HEK293 (cell line): ENCODE measurements at regions not wholly inside any gene's neighbourhood (a gene's known extent, or its start where the extent isn't known, plus 50 kb on each side); places are given as distances from the start of the nearest gene placed in this dataset.

ENCODE experiments used
- BCL11A ChIP-seq: fragments of 450-650 bp; formaldehyde crosslinking; IDR thresholded peaks from 2 replicates; pipeline ENCODE4 v1.5.1; 2016; ENCODE audit warnings: low read depth, missing biosample characterization, missing genetic modification characterization
- CTCF ChIP-seq: fragments of 450-650 bp; formaldehyde crosslinking; IDR thresholded peaks from 2 replicates; pipeline ENCODE4 v1.5.1; 2016; ENCODE audit warnings: missing biosample characterization, missing genetic modification characterization
- GFI1B ChIP-seq: fragments of 450-650 bp; formaldehyde crosslinking; IDR thresholded peaks from 2 replicates; pipeline ENCODE4 v1.5.1; 2016; ENCODE audit warnings: missing biosample characterization, missing genetic modification characterization
- KLF7 ChIP-seq: fragments of 450-650 bp; formaldehyde crosslinking; IDR thresholded peaks from 2 replicates; pipeline ENCODE4 v1.5.1; 2016; ENCODE audit warnings: missing biosample characterization, missing genetic modification characterization, borderline replicate concordance
- PBX3 ChIP-seq: sonication (generic); formaldehyde crosslinking; IDR thresholded peaks from 2 replicates; pipeline ENCODE4 v1.8.1; 2022; ENCODE audit warnings: mild to moderate bottlenecking, moderate library complexity, missing genetic modification reagents
- ZBTB26 ChIP-seq: fragments of 450-650 bp; formaldehyde crosslinking; optimal IDR thresholded peaks from 2 replicates; pipeline ENCODE3; 2016; ENCODE audit warnings: missing biosample characterization, mild to moderate bottlenecking, missing genetic modification characterization
- ZNF121 ChIP-seq: fragments of 450-650 bp; formaldehyde crosslinking; IDR thresholded peaks from 2 replicates; pipeline ENCODE4 v1.5.1; 2016; ENCODE audit warnings: missing biosample characterization, missing genetic modification characterization
- ZNF24 ChIP-seq: fragments of 450-650 bp; formaldehyde crosslinking; IDR thresholded peaks from 2 replicates; pipeline ENCODE4 v1.5.1; 2016; ENCODE audit warnings: missing biosample characterization, missing genetic modification characterization
- ZNF423 ChIP-seq: fragments of 450-650 bp; formaldehyde crosslinking; IDR thresholded peaks from 2 replicates; pipeline ENCODE4 v1.5.1; 2016; ENCODE audit warnings: missing biosample characterization, missing genetic modification characterization
- ZNF560 ChIP-seq: fragments of 450-650 bp; formaldehyde crosslinking; IDR thresholded peaks from 2 replicates; pipeline ENCODE4 v1.5.1; 2017; ENCODE audit warnings: missing biosample characterization, missing genetic modification characterization, borderline replicate concordance
- TF ChIP-seq, protein P1 (sequence below): fragments of 450-650 bp; formaldehyde crosslinking; IDR thresholded peaks from 2 replicates; pipeline ENCODE4 v1.5.1; 2017; ENCODE audit warnings: missing biosample characterization, missing genetic modification characterization
- TF ChIP-seq, protein P2 (sequence below): fragments of 450-650 bp; formaldehyde crosslinking; IDR thresholded peaks from 2 replicates; pipeline ENCODE4 v1.5.1; 2017; ENCODE audit warnings: missing biosample characterization, missing genetic modification characterization
- TF ChIP-seq, protein P3 (sequence below): fragments of 450-650 bp; formaldehyde crosslinking; IDR thresholded peaks from 2 replicates; pipeline ENCODE4 v1.5.1; 2016; ENCODE audit warnings: missing biosample characterization, missing genetic modification characterization

DNA sequence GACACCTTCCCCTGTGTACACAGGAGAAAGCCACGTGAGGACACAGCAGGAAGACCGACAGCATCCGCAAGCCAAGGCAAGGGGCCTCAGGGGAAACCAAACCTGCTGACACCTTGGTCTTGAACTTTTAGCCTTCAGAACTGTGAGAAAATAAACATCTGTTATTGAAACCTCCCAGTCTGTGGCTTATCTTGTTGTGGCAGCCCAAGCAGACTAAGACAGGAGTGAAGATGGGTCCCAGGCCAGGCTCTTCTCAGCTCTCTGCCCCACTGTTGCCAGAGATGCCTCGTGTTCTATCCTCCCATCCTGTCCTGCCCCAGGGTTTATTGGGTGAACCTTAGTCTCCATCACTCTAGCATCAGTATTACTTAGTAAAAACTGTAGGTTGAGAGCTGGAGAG is 236.3 kb downstream of the MATN1 start:
- no peak for TF ChIP-seq ZNF24
- no peak for TF ChIP-seq CTCF (tag by site-specific recombination)
- TF ChIP-seq PBX3 (CRISPR knock-in tag) = no peak
- no peak for TF ChIP-seq KLF7 (tag by site-specific recombination)
- TF ChIP-seq GFI1B (tag by site-specific recombination) = no peak
- TF ChIP-seq BCL11A (tag by site-specific recombination) = no peak
- TF ChIP-seq, protein P1, sequence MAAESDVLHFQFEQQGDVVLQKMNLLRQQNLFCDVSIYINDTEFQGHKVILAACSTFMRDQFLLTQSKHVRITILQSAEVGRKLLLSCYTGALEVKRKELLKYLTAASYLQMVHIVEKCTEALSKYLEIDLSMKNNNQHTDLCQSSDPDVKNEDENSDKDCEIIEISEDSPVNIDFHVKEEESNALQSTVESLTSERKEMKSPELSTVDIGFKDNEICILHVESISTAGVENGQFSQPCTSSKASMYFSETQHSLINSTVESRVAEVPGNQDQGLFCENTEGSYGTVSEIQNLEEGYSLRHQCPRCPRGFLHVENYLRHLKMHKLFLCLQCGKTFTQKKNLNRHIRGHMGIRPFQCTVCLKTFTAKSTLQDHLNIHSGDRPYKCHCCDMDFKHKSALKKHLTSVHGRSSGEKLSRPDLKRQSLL = no peak
- TF ChIP-seq ZBTB26 (tag by site-specific recombination) = no peak
- TF ChIP-seq, protein P2, sequence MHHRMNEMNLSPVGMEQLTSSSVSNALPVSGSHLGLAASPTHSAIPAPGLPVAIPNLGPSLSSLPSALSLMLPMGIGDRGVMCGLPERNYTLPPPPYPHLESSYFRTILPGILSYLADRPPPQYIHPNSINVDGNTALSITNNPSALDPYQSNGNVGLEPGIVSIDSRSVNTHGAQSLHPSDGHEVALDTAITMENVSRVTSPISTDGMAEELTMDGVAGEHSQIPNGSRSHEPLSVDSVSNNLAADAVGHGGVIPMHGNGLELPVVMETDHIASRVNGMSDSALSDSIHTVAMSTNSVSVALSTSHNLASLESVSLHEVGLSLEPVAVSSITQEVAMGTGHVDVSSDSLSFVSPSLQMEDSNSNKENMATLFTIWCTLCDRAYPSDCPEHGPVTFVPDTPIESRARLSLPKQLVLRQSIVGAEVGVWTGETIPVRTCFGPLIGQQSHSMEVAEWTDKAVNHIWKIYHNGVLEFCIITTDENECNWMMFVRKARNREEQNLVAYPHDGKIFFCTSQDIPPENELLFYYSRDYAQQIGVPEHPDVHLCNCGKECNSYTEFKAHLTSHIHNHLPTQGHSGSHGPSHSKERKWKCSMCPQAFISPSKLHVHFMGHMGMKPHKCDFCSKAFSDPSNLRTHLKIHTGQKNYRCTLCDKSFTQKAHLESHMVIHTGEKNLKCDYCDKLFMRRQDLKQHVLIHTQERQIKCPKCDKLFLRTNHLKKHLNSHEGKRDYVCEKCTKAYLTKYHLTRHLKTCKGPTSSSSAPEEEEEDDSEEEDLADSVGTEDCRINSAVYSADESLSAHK (tag by site-specific recombination) = no peak
- TF ChIP-seq, protein P3, sequence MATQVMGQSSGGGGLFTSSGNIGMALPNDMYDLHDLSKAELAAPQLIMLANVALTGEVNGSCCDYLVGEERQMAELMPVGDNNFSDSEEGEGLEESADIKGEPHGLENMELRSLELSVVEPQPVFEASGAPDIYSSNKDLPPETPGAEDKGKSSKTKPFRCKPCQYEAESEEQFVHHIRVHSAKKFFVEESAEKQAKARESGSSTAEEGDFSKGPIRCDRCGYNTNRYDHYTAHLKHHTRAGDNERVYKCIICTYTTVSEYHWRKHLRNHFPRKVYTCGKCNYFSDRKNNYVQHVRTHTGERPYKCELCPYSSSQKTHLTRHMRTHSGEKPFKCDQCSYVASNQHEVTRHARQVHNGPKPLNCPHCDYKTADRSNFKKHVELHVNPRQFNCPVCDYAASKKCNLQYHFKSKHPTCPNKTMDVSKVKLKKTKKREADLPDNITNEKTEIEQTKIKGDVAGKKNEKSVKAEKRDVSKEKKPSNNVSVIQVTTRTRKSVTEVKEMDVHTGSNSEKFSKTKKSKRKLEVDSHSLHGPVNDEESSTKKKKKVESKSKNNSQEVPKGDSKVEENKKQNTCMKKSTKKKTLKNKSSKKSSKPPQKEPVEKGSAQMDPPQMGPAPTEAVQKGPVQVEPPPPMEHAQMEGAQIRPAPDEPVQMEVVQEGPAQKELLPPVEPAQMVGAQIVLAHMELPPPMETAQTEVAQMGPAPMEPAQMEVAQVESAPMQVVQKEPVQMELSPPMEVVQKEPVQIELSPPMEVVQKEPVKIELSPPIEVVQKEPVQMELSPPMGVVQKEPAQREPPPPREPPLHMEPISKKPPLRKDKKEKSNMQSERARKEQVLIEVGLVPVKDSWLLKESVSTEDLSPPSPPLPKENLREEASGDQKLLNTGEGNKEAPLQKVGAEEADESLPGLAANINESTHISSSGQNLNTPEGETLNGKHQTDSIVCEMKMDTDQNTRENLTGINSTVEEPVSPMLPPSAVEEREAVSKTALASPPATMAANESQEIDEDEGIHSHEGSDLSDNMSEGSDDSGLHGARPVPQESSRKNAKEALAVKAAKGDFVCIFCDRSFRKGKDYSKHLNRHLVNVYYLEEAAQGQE (tag by site-specific recombination) = no peak
- TF ChIP-seq ZNF560 (tag by site-specific recombination) = no peak
- TF ChIP-seq ZNF423 = no peak
- no peak for TF ChIP-seq ZNF121
